HCT116 (cell line): ENCODE measurements at regions not wholly inside any gene's neighbourhood (a gene's known extent, or its start where the extent isn't known, plus 50 kb on each side); places are given as distances from the start of the nearest gene placed in this dataset.

ENCODE experiments used
- ATAC-seq: fragments of 200-7000 bp; cut with Tn5 transposase; 2 replicates; pipeline ENCODE4 v1.9.1; 2020; ENCODE audit warnings: mild to moderate bottlenecking, moderate library complexity
- BruUV-seq: library from RNA; stranded (reverse); fragments of 400-500 nt; replicated peaks from 2 replicates; lab custom pipeline; 2021; lab: Mats Ljungman, UMichigan
- CTCF ChIA-PET: fragments of 300-600 bp; sonication (Branson Sonifier 250); formaldehyde crosslinking; loops from one replicate; lab custom pipeline; 2021; ENCODE audit warnings: antibody characterized with exemption; lab: Charles Lee
- POLR2A ChIA-PET: fragments of 300-600, 350-600 bp; sonication (Branson Sonifier 250); formaldehyde crosslinking; loops from one replicate; lab custom pipeline; 2021; ENCODE audit warnings: antibody characterized with exemption; lab: Charles Lee
- RAD21 ChIA-PET, 2 experiments: fragments of 300-600 bp; sonication (Branson Sonifier 250); formaldehyde crosslinking; loops; one replicate each; lab custom pipeline; 2023; ENCODE audit warnings: low total read pairs in 2 of 2; ENCODE audit not compliant: uncharacterized antibody in 2 of 2, unreplicated experiment in 2 of 2, low non-redundant PET in 1 of 2; lab: Charles Lee
- DNase-seq: peaks from one replicate; pipeline ENCODE4 v3.0.0-alpha.2; 2010; ENCODE audit warnings: low read depth, low spot score
- H2AFZ ChIP-seq: fragments of 200-600 bp; shearing (Covaris generic), sonication (generic); 2 replicates; pipeline ENCODE4 v1.6.1; 2017; ENCODE audit warnings: low read depth, mixed run types, mixed read lengths, antibody characterized with exemption, low read length; ENCODE audit not compliant: poor library complexity, severe bottlenecking
- H3K27ac ChIP-seq: 2 replicates; pipeline ENCODE4 v1.5.1; 2012; ENCODE audit warnings: low read depth, low read length
- H3K27me3 ChIP-seq: fragments of 200-600 bp; sonication (generic); 2 replicates; pipeline ENCODE4 v1.6.1; 2016; ENCODE audit warnings: mixed run types, low read length, mixed read lengths; ENCODE audit not compliant: insufficient read depth
- H3K36me3 ChIP-seq, 2 experiments: fragments of 200-500 bp in 1 of 2; fragments of 200-600 bp in 1 of 2; sonication (Bioruptor generic) in 1 of 2; sonication (generic) in 1 of 2; 2 replicates each; pipeline versions ENCODE4 v1.5.1 to v1.6.1; 2014 to 2016; ENCODE audit warnings: low read length in 2 of 2, inconsistent platforms in 1 of 2, mixed read lengths in 1 of 2, mixed run types in 1 of 2; ENCODE audit not compliant: insufficient read depth in 2 of 2, control insufficient read depth in 1 of 2
- H3K4me1 ChIP-seq, 2 experiments: fragments of 200-600 bp in 1 of 2; sonication (generic) in 1 of 2; 2 replicates each; pipeline versions ENCODE4 v1.5.1 to v1.6.1; 2012 to 2017; ENCODE audit warnings: low read length in 2 of 2, inconsistent platforms in 1 of 2, mild to moderate bottlenecking in 1 of 2, mixed read lengths in 1 of 2, mixed run types in 1 of 2, moderate library complexity in 1 of 2; ENCODE audit not compliant: insufficient read depth in 2 of 2, control insufficient read depth in 1 of 2
- H3K4me2 ChIP-seq: fragments of 200-600 bp; sonication (generic); 2 replicates; pipeline ENCODE4 v1.6.1; 2017; ENCODE audit warnings: mixed run types, low read length, mixed read lengths
- H3K4me3 ChIP-seq, 2 experiments: fragments of 200-600 bp in 1 of 2; sonication (generic) in 1 of 2; replicated peaks in 1 of 2; 2 replicates each; pipeline ENCODE4 v1.5.1; 2011 to 2016; ENCODE audit warnings: low read length in 2 of 2, control low read depth in 1 of 2, low read depth in 1 of 2, mild to moderate bottlenecking in 1 of 2, mixed read lengths in 1 of 2, mixed run types in 1 of 2
- H3K79me2 ChIP-seq: fragments of 200-600 bp; sonication (generic); 2 replicates; pipeline ENCODE4 v1.6.1; 2017; ENCODE audit warnings: mild to moderate bottlenecking, mixed run types, low read length, moderate library complexity, mixed read lengths; ENCODE audit not compliant: insufficient read depth
- H3K9ac ChIP-seq: fragments of 200-600 bp; sonication (generic); 2 replicates; pipeline ENCODE4 v1.6.1; 2016; ENCODE audit warnings: low read length, mixed read lengths
- H3K9me2 ChIP-seq: fragments of 200-600 bp; sonication (generic), shearing (Covaris generic); 2 replicates; pipeline ENCODE4 v1.6.1; 2017; ENCODE audit warnings: mixed run types, mild to moderate bottlenecking, moderate library complexity; ENCODE audit not compliant: insufficient read depth
- H3K9me3 ChIP-seq, 2 experiments: fragments of 200-500 bp in 1 of 2; fragments of 200-600 bp in 1 of 2; sonication (Bioruptor generic) in 1 of 2; sonication (generic) in 1 of 2; 2 replicates each; pipeline ENCODE4 v1.6.1; 2014 to 2017; ENCODE audit warnings: low read length in 2 of 2, mixed read lengths in 2 of 2, inconsistent platforms in 1 of 2, low read depth in 1 of 2, mild to moderate bottlenecking in 1 of 2, mixed run types in 1 of 2, moderate library complexity in 1 of 2; ENCODE audit not compliant: control insufficient read depth in 1 of 2, insufficient read depth in 1 of 2
- H4K20me1 ChIP-seq: fragments of 200-600 bp; sonication (generic), shearing (Covaris generic); 2 replicates; pipeline ENCODE4 v1.6.1; 2017; ENCODE audit warnings: mixed run types, mild to moderate bottlenecking, moderate library complexity; ENCODE audit not compliant: insufficient read depth
- CBX3 ChIP-seq: IDR thresholded peaks from 2 replicates; pipeline ENCODE4 v1.6.1; 2012; ENCODE audit warnings: low read depth
- CEBPB ChIP-seq: IDR thresholded peaks from 2 replicates; pipeline ENCODE4 v1.6.1; 2012; ENCODE audit warnings: low read depth
- CTCF ChIP-seq, 3 experiments: fragments of 200-600 bp in 1 of 3; sonication (generic) in 1 of 3; IDR thresholded peaks in 2 of 3; conservative IDR thresholded peaks in 1 of 3; 2 replicates each; pipeline ENCODE4 v1.5.1; 2012 to 2017; ENCODE audit warnings: low read depth in 2 of 3, low read length in 2 of 3, antibody characterized with exemption in 1 of 3, borderline replicate concordance in 1 of 3, control low read depth in 1 of 3, mild to moderate bottlenecking in 1 of 3, mixed read lengths in 1 of 3, mixed run types in 1 of 3, moderate library complexity in 1 of 3; ENCODE audit not compliant: insufficient read depth in 1 of 3
- EGR1 ChIP-seq: IDR thresholded peaks from 2 replicates; pipeline ENCODE4 v1.6.1; 2012; ENCODE audit warnings: low read depth
- ELF1 ChIP-seq: IDR thresholded peaks from 2 replicates; pipeline ENCODE4 v1.6.1; 2012; ENCODE audit warnings: low read depth, borderline replicate concordance
- EZH2phosphoT487 ChIP-seq: fragments of 200-600 bp; IDR thresholded peaks from 2 replicates; pipeline ENCODE4 v1.6.1; 2018; ENCODE audit warnings: antibody characterized with exemption, borderline replicate concordance
- JUND ChIP-seq: IDR thresholded peaks from 2 replicates; pipeline ENCODE4 v1.6.1; 2012
- POLR2AphosphoS5 ChIP-seq: IDR thresholded peaks from 2 replicates; pipeline ENCODE4 v1.6.1; 2011; ENCODE audit warnings: mild to moderate bottlenecking, low read depth, low read length, moderate library complexity
- REST ChIP-seq: IDR thresholded peaks from 2 replicates; pipeline ENCODE4 v1.6.1; 2012; ENCODE audit warnings: low read depth
- SP1 ChIP-seq: IDR thresholded peaks from 2 replicates; pipeline ENCODE4 v1.6.1; 2012; ENCODE audit warnings: low read depth
- SRF ChIP-seq: IDR thresholded peaks from 2 replicates; pipeline ENCODE4 v1.6.1; 2012; ENCODE audit warnings: low read depth
- TCF7L2 ChIP-seq: IDR thresholded peaks from 2 replicates; pipeline ENCODE4 v1.7.0; 2011; ENCODE audit warnings: borderline replicate concordance, inconsistent platforms; ENCODE audit not compliant: insufficient read depth, insufficient read length; ENCODE audit errors: extremely low read depth
- ZFX ChIP-seq: fragments of 450-650 bp; IDR thresholded peaks from 2 replicates; pipeline ENCODE4 v1.6.1; 2017
- ZNF274 ChIP-seq: fragments of 200-500 bp; sonication (Bioruptor generic); IDR thresholded peaks from 2 replicates; pipeline ENCODE4 v1.6.1; 2014; ENCODE audit warnings: mild to moderate bottlenecking, low read depth, low read length, inconsistent platforms
- intact Hi-C: fragments of 100-400 bp; cut with micrococcal nuclease; formaldehyde crosslinking; loops from 2 replicates; pipeline ENCODE4 v1.10.0; 2022

- POLR2A ChIA-PET = no interaction called here
These were observed 194.3 kb upstream of the PACRGL start for GRCh38 chr4:20505927-20506326.

More at GRCh38 chr4:20505927-20506326, 194.3 kb upstream of the PACRGL start:
- TF ChIP-seq CEBPB (no peak), EGR1 (no peak), EZH2phosphoT487 (no peak), ELF1 (no peak), SRF (no peak), ZNF274 (no peak), CTCF (IDR thresholded peaks at IDR 0.05 in 2 of 3, conservative IDR thresholded peaks at IDR 0.05 in 1 of 3; ENCODE audit: borderline replicate concordance in 1 of 3, insufficient read depth in 1 of 3, low read depth in 2 of 3, low read length in 2 of 3) (no peak), TCF7L2 (no peak), SP1 (no peak), POLR2AphosphoS5 (no peak), JUND (no peak), CBX3 (no peak), REST (no peak), ZFX (no peak)
- ATAC-seq (no peak), DNase-seq (no peak)
- no peaks in the 10 kb centered on the region; the same call in 1 of the 2 replicates for H4K20me1 ChIP-seq
- CTCF ChIA-PET = no interaction called here
- no peaks in the 10 kb centered on the region for H3K36me3 ChIP-seq
- intact Hi-C loops = no loop called here
- H3K79me2 ChIP-seq = no peaks in the 10 kb centered on the region
- H3K27me3 ChIP-seq = 0 out of 2 replicates have a peak, but pooled peaks cover 5% of the 10 kb centered on the region
- H3K4me3 ChIP-seq = no peak overlapping the region
- no peaks in the 10 kb centered on the region for H3K9me2 ChIP-seq
- no peak overlapping the region for H3K4me2 ChIP-seq
- RAD21 ChIA-PET = no interaction called here
- no TSS peak for BruUV-seq
- H3K27ac ChIP-seq = no peak overlapping the region
- no peak overlapping the region for H2AFZ ChIP-seq
- H3K4me1 ChIP-seq = no peaks in the 10 kb centered on the region
- H3K9me3 ChIP-seq = no peaks in the 10 kb centered on the region
- H3K9ac ChIP-seq = no peak overlapping the region
